Astrocyte of the cerebellum (primary cell): ENCODE measurements at regions not wholly inside any gene's neighbourhood (a gene's known extent, or its start where the extent isn't known, plus 50 kb on each side); places are given as distances from the start of the nearest gene placed in this dataset.

Experiments
- DNase-seq: peaks from one replicate; pipeline ENCODE4 v3.0.0-alpha.2; 2011; ENCODE audit warnings: low read depth
- H3K4me3 ChIP-seq: 2 replicates; pipeline ENCODE4 v1.5.1; 2011; ENCODE audit warnings: mild to moderate bottlenecking, low read depth, low read length, moderate library complexity
- in situ Hi-C: cut with HindIII; loops from 2 replicates; pipeline ENCODE4 v1.10.0; 2017; ENCODE audit warnings: low sequenced_read_pairs
- TF ChIP-seq, protein P1 (sequence below): IDR thresholded peaks from 2 replicates; pipeline ENCODE4 v1.5.1; 2012; ENCODE audit warnings: low read length, low read depth, moderate library complexity, mild to moderate bottlenecking; ENCODE audit errors: missing control alignments

GRCh38 chr7:29619111-29619510, 55.5 kb downstream of the PRR15 start:
- no peak for DNase-seq
- no peak overlapping the region for H3K4me3 ChIP-seq
- TF ChIP-seq, protein P1, sequence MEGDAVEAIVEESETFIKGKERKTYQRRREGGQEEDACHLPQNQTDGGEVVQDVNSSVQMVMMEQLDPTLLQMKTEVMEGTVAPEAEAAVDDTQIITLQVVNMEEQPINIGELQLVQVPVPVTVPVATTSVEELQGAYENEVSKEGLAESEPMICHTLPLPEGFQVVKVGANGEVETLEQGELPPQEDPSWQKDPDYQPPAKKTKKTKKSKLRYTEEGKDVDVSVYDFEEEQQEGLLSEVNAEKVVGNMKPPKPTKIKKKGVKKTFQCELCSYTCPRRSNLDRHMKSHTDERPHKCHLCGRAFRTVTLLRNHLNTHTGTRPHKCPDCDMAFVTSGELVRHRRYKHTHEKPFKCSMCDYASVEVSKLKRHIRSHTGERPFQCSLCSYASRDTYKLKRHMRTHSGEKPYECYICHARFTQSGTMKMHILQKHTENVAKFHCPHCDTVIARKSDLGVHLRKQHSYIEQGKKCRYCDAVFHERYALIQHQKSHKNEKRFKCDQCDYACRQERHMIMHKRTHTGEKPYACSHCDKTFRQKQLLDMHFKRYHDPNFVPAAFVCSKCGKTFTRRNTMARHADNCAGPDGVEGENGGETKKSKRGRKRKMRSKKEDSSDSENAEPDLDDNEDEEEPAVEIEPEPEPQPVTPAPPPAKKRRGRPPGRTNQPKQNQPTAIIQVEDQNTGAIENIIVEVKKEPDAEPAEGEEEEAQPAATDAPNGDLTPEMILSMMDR, result no peak
- in situ Hi-C loops, result no loop called here

DNA sequence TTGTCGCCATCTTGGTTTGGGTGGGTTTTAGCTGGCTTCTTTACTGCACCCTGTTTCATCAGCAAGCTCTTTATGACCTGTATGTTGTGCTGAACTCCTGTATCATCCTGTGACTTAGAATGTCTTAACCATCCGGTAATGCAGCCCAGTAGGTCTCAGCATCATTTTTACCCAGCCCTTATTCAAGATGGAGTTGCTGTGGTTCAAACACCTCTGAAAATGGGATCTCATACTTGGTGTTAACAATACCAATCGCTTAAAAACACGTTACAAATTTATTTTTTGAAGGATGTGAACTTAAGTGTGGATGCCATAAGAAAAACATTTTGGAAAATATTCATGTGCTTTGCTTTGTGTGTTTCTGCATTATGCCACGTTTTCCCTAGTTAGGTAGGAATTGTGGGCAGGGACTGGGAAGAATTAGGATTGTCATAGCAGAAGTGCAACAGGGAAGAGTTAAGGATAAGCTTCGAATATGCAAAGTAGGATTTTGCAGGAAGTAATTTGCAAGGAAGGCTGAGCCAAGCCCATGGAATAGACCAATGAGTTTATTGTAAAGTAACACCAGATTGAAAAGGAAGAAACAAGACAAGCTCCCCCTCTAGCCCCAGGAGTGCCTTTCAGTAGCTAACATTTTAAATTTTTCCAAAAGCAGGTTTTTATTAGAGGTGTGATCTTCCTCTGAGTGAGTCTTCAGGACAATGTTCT, 56.4 kb downstream of the PRR15 start:
- no peak for DNase-seq
- H3K4me3 ChIP-seq, result no peak overlapping the region
- TF ChIP-seq, protein P1, result no peak
- in situ Hi-C loops, result no loop called here

GRCh38 chr7:29620556-29620930, 56.9 kb downstream of the PRR15 start:
- in situ Hi-C loops, result no loop called here
- no peak overlapping the region for H3K4me3 ChIP-seq
- no peak for DNase-seq
- TF ChIP-seq, protein P1, result no peak

- peak; percentile 75 for DNase-seq
- in situ Hi-C loops, result no loop called here
- TF ChIP-seq, protein P1, result no peak
Measured at GRCh38 chr7:29622335-29623265, 59.0 kb downstream of the PRR15 start.

DNA sequence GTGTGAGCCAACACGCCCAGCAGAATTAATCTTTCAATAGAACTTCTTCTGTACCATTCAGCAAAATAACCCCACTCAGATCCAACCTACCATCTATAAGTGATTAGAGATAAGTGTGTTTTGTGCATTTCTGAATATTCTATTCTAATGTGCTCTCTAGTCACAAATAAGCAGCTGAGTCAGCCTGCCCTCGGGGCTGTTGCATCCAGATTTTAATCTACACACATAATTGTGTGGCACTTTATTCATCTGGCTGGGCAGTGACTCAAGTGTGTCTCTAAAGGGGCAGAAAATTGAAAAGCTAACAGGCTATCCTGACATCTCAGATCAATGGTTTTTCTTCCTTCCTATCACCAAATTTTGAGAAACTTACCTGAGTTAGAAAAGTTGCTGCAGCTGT, 60.3 kb downstream of the PRR15 start:
- TF ChIP-seq, protein P1, result no peak
- in situ Hi-C loops, result no loop called here
- H3K4me3 ChIP-seq, result no peak overlapping the region
- DNase-seq, result no peak

More at GRCh38 chr7:29622335-29623265, 59.0 kb downstream of the PRR15 start:
- no peak overlapping the region for H3K4me3 ChIP-seq

GRCh38 chr7:29626730-29627129, 63.1 kb downstream of the PRR15 start:
- TF ChIP-seq, protein P1, result no peak
- no peak overlapping the region for H3K4me3 ChIP-seq
- in situ Hi-C loops, result no loop called here
- no peak for DNase-seq
